MCF 10A (cell line): ENCODE measurements at regions not wholly inside any gene's neighbourhood (a gene's known extent, or its start where the extent isn't known, plus 50 kb on each side); places are given as distances from the start of the nearest gene placed in this dataset.

Experiments used
- BruUV-seq: library from RNA; stranded (reverse); fragments of 400-500 nt; replicated peaks from 2 replicates; lab custom pipeline; 2021; lab: Mats Ljungman, UMichigan
- CTCF ChIA-PET: fragments of 300-600 bp; sonication (Branson Sonifier 250); formaldehyde crosslinking; extraction: SDS; loops from one replicate; lab custom pipeline; 2021; ENCODE audit warnings: antibody characterized with exemption, inconsistent platforms; lab: Yijun Ruan, JAX
- POLR2A ChIA-PET: fragments of 300-600, 350-650 bp; sonication (Branson Sonifier 250); formaldehyde crosslinking; extraction: SDS; loops from one replicate; lab custom pipeline; 2020; ENCODE audit warnings: antibody characterized with exemption, inconsistent platforms; lab: Yijun Ruan, JAX
- DNase-seq: peaks from one replicate; pipeline ENCODE4 v3.0.0-alpha.2; 2018; ENCODE audit not compliant: unreplicated experiment
- H3K27ac Mint-ChIP-seq: one replicate; pipeline ENCODE4 v1.8.0; 2022; ENCODE audit warnings: mild to moderate bottlenecking, low read depth, mixed read lengths; ENCODE audit not compliant: unreplicated experiment
- H3K27me3 Mint-ChIP-seq: one replicate; pipeline ENCODE4 v1.8.0; 2022; ENCODE audit warnings: mixed read lengths; ENCODE audit not compliant: insufficient read depth, unreplicated experiment
- H3K36me3 Mint-ChIP-seq: one replicate; pipeline ENCODE4 v1.8.0; 2022; ENCODE audit warnings: mild to moderate bottlenecking, moderate library complexity, mixed read lengths; ENCODE audit not compliant: insufficient read depth, unreplicated experiment
- H3K4me1 Mint-ChIP-seq: one replicate; pipeline ENCODE4 v1.8.0; 2022; ENCODE audit warnings: mixed read lengths; ENCODE audit not compliant: insufficient read depth, unreplicated experiment
- H3K4me3 Mint-ChIP-seq: one replicate; pipeline ENCODE4 v1.8.0; 2022; ENCODE audit warnings: mild to moderate bottlenecking, moderate library complexity, mixed read lengths; ENCODE audit not compliant: unreplicated experiment
- H3K9me3 Mint-ChIP-seq: one replicate; pipeline ENCODE4 v1.8.0; 2022; ENCODE audit warnings: mixed read lengths; ENCODE audit not compliant: unreplicated experiment
- CTCF ChIP-seq: fragments of 200-600 bp; IDR thresholded peaks from one replicate; pipeline ENCODE4 v1.8.0; 2022; ENCODE audit warnings: antibody characterized with exemption, mild to moderate bottlenecking; ENCODE audit not compliant: unreplicated experiment
- intact Hi-C: fragments of 100-400 bp; cut with micrococcal nuclease; formaldehyde crosslinking; loops from 2 replicates; pipeline ENCODE4 v1.14.1; 2022

GRCh38 chr16:27145630-27146029 is 57.7 kb upstream of the KDM8 start:
- Mint-ChIP-seq H3K4me3 (no peak overlapping the region), H3K4me1 (no peaks in the 10 kb centered on the region), H3K27ac (no peak overlapping the region), H3K27me3 (peaks cover 11% of the 10 kb centered on the region), H3K9me3 (no peaks in the 10 kb centered on the region), H3K36me3 (no peaks in the 10 kb centered on the region)
- TF ChIP-seq CTCF: no peak
- CTCF ChIA-PET: interaction anchor here (1.3 to 3.7 kb wide), 4 partner anchors 9 to 222 kb away, joined by 3 to 27 read pairs (median 10); no protein-coding TSS in a partner anchor
- no TSS peak for BruUV-seq
- no peak for DNase-seq
- intact Hi-C loops: no loop called here
- POLR2A ChIA-PET: no interaction called here

DNA sequence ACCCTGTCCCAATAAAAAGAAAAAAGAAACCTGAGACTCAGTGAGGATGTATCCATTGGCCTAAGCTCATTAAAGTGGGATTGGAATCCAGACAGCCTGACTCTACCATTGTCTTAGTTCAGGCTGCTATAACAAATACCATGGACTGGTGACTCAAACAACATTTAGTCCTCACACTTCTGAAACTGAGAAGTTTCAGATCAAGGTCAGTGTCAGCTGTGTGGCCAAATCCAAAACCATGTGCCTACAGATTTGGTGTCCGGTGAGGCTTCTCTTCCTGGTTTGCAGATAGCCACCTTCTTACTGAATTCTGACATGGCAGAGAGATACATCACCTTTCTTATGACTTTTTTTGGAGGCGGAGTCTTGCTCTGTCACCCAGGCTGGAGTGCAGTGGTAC is 53.3 kb upstream of the KDM8 start:
- no peaks in the 10 kb centered on the region for H3K36me3 Mint-ChIP-seq
- H3K27ac Mint-ChIP-seq: no peak overlapping the region
- H3K4me3 Mint-ChIP-seq: no peak overlapping the region
- no peak for DNase-seq
- H3K27me3 Mint-ChIP-seq: no peaks in the 10 kb centered on the region
- no peak for TF ChIP-seq CTCF
- intact Hi-C loops: no loop called here
- ChIA-PET POLR2A (no interaction called here), CTCF (interaction anchor here (0.6 to 1.5 kb wide), 3 partner anchors 73 to 592 kb away, joined by 3 to 5 read pairs (median 4); no protein-coding TSS in a partner anchor)
- no TSS peak for BruUV-seq
- no peaks in the 10 kb centered on the region for H3K9me3 Mint-ChIP-seq
- no peaks in the 10 kb centered on the region for H3K4me1 Mint-ChIP-seq

DNA sequence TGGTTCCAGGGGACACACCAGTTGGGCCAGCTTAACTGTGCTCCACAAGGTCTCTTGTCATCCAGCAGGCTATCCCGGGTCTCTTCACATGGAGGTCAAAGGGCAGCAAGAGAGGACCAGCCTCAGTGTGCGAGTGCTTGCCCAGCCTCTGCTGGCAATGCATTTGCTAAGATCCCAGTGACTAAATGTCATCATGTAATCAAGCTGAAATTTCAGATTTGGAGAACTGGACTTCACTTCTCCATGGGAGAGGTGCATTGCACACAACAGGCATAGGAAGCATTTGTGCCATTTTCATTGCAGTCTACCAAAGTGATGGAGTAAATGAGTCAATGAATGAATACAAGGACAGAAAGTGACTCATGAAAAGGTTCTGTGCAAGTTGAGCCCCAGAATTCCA is 51.2 kb upstream of the KDM8 start:
- no TSS peak for BruUV-seq
- H3K36me3 Mint-ChIP-seq: no peaks in the 10 kb centered on the region
- no peaks in the 10 kb centered on the region for H3K9me3 Mint-ChIP-seq
- ChIA-PET CTCF (interaction anchor here (0.5 to 10.0 kb wide), 7 partner anchors 15 to 305 kb away, joined by 3 to 132 read pairs (median 7); no protein-coding TSS in a partner anchor), POLR2A (no interaction called here)
- no peak overlapping the region for H3K27ac Mint-ChIP-seq
- intact Hi-C loops: no loop called here
- no peak for DNase-seq
- no peak overlapping the region for H3K4me3 Mint-ChIP-seq
- H3K27me3 Mint-ChIP-seq: no peaks in the 10 kb centered on the region
- no peak for TF ChIP-seq CTCF
- no peaks in the 10 kb centered on the region for H3K4me1 Mint-ChIP-seq

- BruUV-seq: no TSS peak
- ChIA-PET POLR2A (interaction anchor here (0.6 to 1.0 kb wide), 2 partner anchors 51 to 1307 kb away, joined by 3 to 4 read pairs; partner anchors contain the start of gene KDM8), CTCF (interaction anchor here (0.6 to 10.0 kb wide), 15 partner anchors 15 to 878 kb away, joined by 3 to 132 read pairs (median 4); partner anchors contain the start of gene KDM8)
- no peaks in the 10 kb centered on the region for H3K36me3 Mint-ChIP-seq
- no peaks in the 10 kb centered on the region for H3K9me3 Mint-ChIP-seq
- no peak for TF ChIP-seq CTCF
- H3K27ac Mint-ChIP-seq: no peak overlapping the region
- no peak for DNase-seq
- no peaks in the 10 kb centered on the region for H3K27me3 Mint-ChIP-seq
- no peak overlapping the region for H3K4me3 Mint-ChIP-seq
- intact Hi-C loops: no loop called here
- H3K4me1 Mint-ChIP-seq: no peaks in the 10 kb centered on the region
Measured at GRCh38 chr16:27152801-27153200, 50.5 kb upstream of the KDM8 start.
